Activated CD8-positive, alpha-beta memory T cell treated with anti-CD3 and anti-CD28 coated beads, Interleukin-2, amount 10 ng/mL, durations not matched to agents 7 days and 5 days (primary cell): ENCODE measurements at regions not wholly inside any gene's neighbourhood (a gene's known extent, or its start where the extent isn't known, plus 50 kb on each side); places are given as distances from the start of the nearest gene placed in this dataset.

Experiments
- ATAC-seq: fragments of 150-1000 bp; cut with Tn5 transposase; one replicate; pipeline ENCODE4 v1.10.0; 2021; ENCODE audit warnings: moderate library complexity
- CTCF ChIA-PET: fragments of 350-600 bp; sonication (Branson Sonifier 250); formaldehyde crosslinking; loops from one replicate; lab custom pipeline; 2021; ENCODE audit warnings: antibody characterized with exemption; lab: Charles Lee
- DNase-seq: peaks from one replicate; pipeline ENCODE4 v3.0.0-alpha.2; 2020
- H3K27ac Mint-ChIP-seq: one replicate; pipeline ENCODE4 v1.8.0; 2021; ENCODE audit warnings: mild to moderate bottlenecking, mixed read lengths
- H3K27me3 Mint-ChIP-seq: one replicate; pipeline ENCODE4 v1.8.0; 2021; ENCODE audit warnings: mixed read lengths
- H3K36me3 Mint-ChIP-seq: one replicate; pipeline ENCODE4 v1.8.0; 2021; ENCODE audit warnings: mild to moderate bottlenecking, mixed read lengths
- H3K4me1 Mint-ChIP-seq: one replicate; pipeline ENCODE4 v1.8.0; 2021; ENCODE audit warnings: mixed read lengths
- H3K4me3 Mint-ChIP-seq: one replicate; pipeline ENCODE4 v1.8.0; 2021; ENCODE audit warnings: mild to moderate bottlenecking, moderate library complexity, mixed read lengths
- H3K9me3 Mint-ChIP-seq: one replicate; pipeline ENCODE4 v1.8.0; 2022; ENCODE audit warnings: low read depth, mixed read lengths

DNA sequence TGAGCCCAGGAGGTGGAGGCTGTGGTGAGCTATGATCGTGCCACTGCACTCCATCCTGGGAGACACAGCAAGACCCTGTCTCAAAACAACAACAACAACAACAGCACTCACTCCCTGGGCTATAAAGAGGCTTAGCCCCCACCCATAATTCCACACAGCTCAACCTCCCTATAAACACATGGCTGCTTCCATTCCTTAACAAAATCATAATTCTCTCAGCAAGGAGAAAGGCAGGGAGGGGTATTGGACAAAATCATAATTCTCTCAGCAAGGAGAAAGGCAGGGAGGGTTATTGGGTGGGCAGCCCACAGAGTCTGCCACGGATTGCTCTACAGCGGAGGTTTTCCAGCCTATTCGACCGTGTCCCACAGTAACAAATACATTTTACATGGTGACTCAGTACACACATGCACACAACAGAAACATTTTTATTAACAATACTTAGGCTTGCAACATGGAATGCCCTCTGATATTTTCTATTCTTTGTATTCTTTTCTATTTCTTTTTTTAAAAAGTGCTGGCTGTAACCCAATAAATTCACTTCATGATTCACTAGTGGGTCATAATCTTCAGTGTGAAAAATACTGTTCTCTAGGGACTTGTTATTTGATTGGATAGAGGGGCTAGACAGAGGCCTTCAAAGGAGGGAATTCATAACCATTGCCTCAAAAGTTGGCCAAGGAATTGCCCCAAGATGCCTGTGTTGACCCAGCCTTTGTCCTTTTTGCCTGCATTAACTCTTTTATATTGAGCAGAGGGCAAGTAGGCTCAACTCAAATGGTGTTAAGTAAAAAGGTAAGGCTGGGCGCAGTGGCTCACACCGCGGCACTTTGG, 50.6 kb upstream of the ZMYND8 start:
- no peak for ATAC-seq

DNA sequence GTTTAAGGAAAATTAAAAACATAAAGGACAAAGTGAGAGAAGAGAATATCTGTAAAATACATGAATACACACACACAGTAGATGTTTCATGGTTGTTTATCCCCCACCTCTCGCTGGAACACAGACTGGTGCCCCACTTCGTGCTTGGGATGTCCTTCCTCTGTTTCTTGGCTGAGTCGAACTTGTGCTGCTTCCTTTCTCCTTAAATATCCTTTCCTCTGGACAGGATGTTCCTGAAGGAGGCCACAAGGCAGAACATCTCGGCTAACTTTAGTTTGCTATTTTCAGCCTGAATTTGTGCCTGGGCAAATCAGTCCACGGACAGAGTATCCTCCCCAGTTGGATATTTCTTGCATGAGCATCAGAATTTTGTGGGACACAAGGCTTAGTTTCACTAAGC, 54.7 kb upstream of the ZMYND8 start:
- no peaks in the 10 kb centered on the region for H3K27me3 Mint-ChIP-seq
- no peak for ATAC-seq
- H3K27ac Mint-ChIP-seq, result no peak overlapping the region
- no peak for DNase-seq
- peaks cover 6% of the 10 kb centered on the region for H3K36me3 Mint-ChIP-seq
- no peaks in the 10 kb centered on the region for H3K9me3 Mint-ChIP-seq
- CTCF ChIA-PET, result interaction anchor here (1.1 to 5.7 kb wide), 3 partner anchors 27 to 210 kb away, joined by 3 to 29 read pairs (median 4); no protein-coding TSS in a partner anchor
- no peak overlapping the region for H3K4me3 Mint-ChIP-seq
- peaks cover 36% of the 10 kb centered on the region for H3K4me1 Mint-ChIP-seq

More for the DNA sequence above, 50.6 kb upstream of the ZMYND8 start:
- peaks cover 6% of the 10 kb centered on the region for H3K4me1 Mint-ChIP-seq
- no peaks in the 10 kb centered on the region for H3K9me3 Mint-ChIP-seq
- H3K4me3 Mint-ChIP-seq, result no peak overlapping the region
- no peak for DNase-seq
- H3K36me3 Mint-ChIP-seq, result no peaks in the 10 kb centered on the region
- no peaks in the 10 kb centered on the region for H3K27me3 Mint-ChIP-seq
- no peak overlapping the region for H3K27ac Mint-ChIP-seq
- CTCF ChIA-PET, result no interaction called here

DNA sequence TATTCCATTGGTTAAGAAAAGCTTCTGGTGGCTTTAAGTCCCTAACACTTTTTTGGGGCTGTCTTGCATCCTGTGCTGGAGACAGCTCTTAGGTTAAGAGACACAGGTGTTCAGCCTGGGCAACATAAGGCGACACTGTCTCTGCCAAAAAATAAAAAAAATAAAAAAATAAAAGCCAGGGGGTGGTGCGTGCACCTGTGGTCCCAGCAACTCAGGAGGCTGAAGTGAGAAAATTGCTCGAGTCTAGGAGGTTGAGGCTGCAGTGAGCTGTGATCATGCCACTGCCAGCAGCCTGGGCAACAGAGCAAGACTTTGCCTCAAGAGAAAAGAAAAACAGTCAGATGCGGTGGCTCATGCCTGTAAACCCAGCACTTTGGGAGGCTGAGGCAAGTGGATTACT, 55.6 kb upstream of the ZMYND8 start:
- no peaks in the 10 kb centered on the region for H3K27me3 Mint-ChIP-seq
- no peak overlapping the region for H3K27ac Mint-ChIP-seq
- peaks cover 6% of the 10 kb centered on the region for H3K36me3 Mint-ChIP-seq
- peaks cover 43% of the 10 kb centered on the region for H3K4me1 Mint-ChIP-seq
- CTCF ChIA-PET, result interaction anchor here (1.1 to 5.7 kb wide), 3 partner anchors 8 to 56 kb away, joined by 3 to 29 read pairs (median 4); no protein-coding TSS in a partner anchor
- no peaks in the 10 kb centered on the region for H3K9me3 Mint-ChIP-seq
- no peak overlapping the region for H3K4me3 Mint-ChIP-seq
- ATAC-seq (no peak), DNase-seq (no peak)

DNA sequence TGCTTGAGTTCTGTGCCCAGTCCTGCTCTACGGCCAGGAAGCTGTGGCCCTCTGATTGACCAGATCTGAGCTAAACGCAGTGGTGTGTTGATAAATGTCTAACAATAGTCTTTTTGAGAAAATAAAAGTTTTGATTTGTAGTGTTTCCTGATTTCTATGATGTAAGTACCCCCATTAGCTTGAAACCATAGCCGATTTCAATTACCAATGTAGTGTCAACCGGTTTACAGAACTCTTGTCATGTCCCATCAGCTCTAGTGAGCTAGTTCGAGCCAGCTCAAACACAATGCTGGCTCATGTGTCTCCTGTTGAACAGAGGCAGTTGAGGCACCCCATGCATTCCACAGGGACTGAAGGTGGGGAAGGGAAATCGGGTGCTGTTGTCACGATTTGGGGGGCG, 56.7 kb upstream of the ZMYND8 start:
- Mint-ChIP-seq H3K27ac (peak overlapping the region; percentile 8), H3K27me3 (no peaks in the 10 kb centered on the region), H3K4me3 (no peak overlapping the region), H3K36me3 (peaks cover 6% of the 10 kb centered on the region), H3K9me3 (no peaks in the 10 kb centered on the region), H3K4me1 (peaks cover 50% of the 10 kb centered on the region)
- no peak for DNase-seq
- CTCF ChIA-PET, result interaction anchor here (0.7 to 5.7 kb wide), 2 partner anchors 29 to 114 kb away, joined by 3 to 29 read pairs; no protein-coding TSS in a partner anchor
- no peak for ATAC-seq

DNA sequence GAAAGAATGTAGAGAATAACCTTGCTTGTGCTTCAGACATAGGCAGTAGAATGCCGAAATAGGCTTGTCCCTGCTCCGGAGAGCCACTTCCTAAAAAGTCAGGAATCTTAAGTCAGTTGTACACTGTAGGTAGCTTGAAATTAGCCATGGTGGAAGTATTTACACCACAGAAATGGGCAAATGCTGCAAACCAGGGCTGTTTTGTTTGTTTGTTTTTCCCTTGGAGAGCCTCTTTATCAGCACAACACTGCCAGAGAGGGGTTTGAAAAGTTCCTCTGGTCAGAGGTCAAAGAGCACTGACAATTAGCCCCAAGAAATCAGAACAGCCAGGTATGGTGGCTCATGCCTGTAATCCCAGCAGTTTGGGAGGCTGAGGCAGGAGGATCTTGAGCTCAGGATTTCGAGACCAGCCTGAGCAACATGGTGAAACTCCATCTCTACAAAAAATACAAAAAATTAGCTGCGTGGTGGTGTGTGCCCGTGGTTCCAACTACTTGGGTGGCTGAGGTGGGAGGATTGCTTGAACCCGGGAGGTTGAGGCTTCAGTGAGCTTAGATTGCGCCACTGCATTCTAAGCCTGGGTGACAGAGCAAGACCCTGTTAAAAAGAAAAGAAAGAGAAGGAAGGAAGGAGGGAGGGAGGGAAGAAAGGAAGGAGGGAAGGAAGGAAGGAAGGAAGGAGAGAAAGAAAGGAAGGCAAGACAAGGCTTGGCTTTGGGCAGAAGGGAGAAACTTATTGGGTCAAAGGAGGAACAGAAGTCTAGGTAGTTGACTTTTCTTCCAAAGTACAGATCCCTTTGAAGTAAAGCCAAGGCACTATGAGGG, 61.0 kb upstream of the ZMYND8 start:
- Mint-ChIP-seq H3K27me3 (no peaks in the 10 kb centered on the region), H3K36me3 (peaks cover 6% of the 10 kb centered on the region), H3K27ac (no peak overlapping the region), H3K4me3 (no peak overlapping the region), H3K4me1 (peaks cover 47% of the 10 kb centered on the region), H3K9me3 (no peaks in the 10 kb centered on the region)
- no peak for ATAC-seq
- no peak for DNase-seq
- CTCF ChIA-PET, result interaction anchor here (1.4 to 1.6 kb wide), 3 partner anchors 7 to 203 kb away, joined by 3 to 4 read pairs (median 3); no protein-coding TSS in a partner anchor

DNA sequence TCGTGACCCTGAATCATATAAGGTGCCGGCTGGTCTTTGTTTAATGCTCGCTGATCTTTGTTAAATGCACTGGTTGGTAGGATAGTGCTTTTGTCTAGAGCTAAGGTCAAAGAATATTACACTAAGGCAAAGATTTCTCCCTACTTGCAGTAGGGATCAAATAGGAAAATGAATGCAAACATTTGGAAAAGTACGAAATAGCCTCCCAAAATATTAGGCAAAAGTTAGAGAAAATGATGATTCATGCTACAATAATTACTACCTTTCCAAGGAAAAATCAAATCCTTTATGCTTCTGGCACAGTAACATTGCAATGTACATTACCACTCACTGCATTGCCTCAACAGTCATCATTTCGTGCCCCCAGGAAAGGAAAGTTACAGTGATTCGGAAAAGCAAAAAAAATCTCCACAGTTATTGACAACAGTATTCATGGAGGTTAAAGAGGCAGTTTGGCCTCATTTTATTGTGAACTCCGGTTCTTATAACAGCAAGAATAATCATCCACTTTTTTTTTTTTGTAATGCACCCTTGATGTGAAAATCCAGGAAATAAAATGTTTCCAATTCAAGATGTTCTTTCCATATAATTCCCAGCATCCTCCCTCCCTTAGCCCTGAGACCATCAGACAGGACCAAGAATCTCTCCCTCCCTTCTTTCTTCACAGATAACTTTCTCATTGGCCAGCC, 61.7 kb upstream of the ZMYND8 start:
- ATAC-seq, result no peak
- CTCF ChIA-PET, result no interaction called here
- no peaks in the 10 kb centered on the region for H3K9me3 Mint-ChIP-seq
- no peak for DNase-seq
- H3K27ac Mint-ChIP-seq, result no peak overlapping the region
- no peak overlapping the region for H3K4me3 Mint-ChIP-seq
- peaks cover 40% of the 10 kb centered on the region for H3K4me1 Mint-ChIP-seq
- no peaks in the 10 kb centered on the region for H3K27me3 Mint-ChIP-seq
- peaks cover 6% of the 10 kb centered on the region for H3K36me3 Mint-ChIP-seq

DNA sequence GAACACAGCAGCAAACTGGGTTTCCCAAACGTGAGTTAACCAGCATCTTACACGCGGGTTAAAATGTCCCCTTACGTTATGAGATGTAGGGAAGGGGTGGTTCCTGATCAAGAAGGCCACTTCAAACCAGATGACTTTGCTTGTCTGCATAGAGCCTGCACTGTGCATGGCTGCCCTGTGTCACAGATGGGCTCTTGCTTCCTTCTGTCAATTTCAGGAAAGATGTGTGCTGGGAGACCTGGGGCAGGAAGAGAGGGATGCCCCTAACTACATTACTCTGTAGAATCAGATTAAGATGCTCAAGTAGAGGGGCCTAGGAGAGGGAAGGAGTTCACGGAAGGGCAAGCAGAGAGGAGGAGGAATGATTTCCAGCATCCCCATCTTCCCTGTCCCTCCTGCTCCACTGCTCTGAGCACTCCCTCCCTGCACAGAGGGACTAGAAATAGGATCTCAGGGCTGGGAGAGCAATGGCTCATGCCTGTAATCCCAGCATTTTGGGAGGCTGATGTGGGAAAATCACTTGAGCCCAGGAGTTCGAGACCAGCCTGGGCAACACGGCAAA, 63.5 kb upstream of the ZMYND8 start:
- DNase-seq (no peak), ATAC-seq (no peak)
- peaks cover 4% of the 10 kb centered on the region for H3K36me3 Mint-ChIP-seq
- CTCF ChIA-PET, result interaction anchor here (0.7 to 1.5 kb wide), 3 partner anchors 36 to 442 kb away, joined by 3 to 6 read pairs (median 4); no protein-coding TSS in a partner anchor
- H3K4me1 Mint-ChIP-seq, result peaks cover 28% of the 10 kb centered on the region
- H3K27me3 Mint-ChIP-seq, result no peaks in the 10 kb centered on the region
- H3K27ac Mint-ChIP-seq, result no peak overlapping the region
- no peak overlapping the region for H3K4me3 Mint-ChIP-seq
- no peaks in the 10 kb centered on the region for H3K9me3 Mint-ChIP-seq

DNA sequence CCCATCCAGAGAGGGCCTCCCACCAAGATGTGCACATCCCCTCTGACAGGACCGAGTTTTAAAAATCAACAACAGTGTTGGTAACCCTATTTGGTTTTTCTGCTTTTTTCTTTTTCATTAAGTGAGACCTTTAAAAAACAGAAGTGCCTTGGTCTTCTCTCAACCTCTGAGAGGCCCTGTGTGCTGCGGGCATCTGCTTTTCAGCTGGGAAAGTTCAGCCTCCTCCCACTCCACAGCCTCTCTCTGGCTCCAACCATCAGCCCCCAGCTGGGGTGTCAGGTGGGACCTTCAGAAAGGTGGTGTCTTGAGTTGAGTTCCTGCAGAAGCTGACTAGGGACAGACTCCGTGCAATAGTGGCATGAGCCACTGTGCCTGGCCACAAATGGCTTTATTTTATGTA, 64.6 kb upstream of the ZMYND8 start:
- ATAC-seq (no peak), DNase-seq (no peak)
- H3K36me3 Mint-ChIP-seq, result no peaks in the 10 kb centered on the region
- H3K4me1 Mint-ChIP-seq, result peaks cover 18% of the 10 kb centered on the region
- no peaks in the 10 kb centered on the region for H3K27me3 Mint-ChIP-seq
- no peak overlapping the region for H3K4me3 Mint-ChIP-seq
- H3K27ac Mint-ChIP-seq, result no peak overlapping the region
- CTCF ChIA-PET, result interaction anchor here (0.7 kb wide), 1 partner anchor 189 kb away, joined by 3 read pairs; no protein-coding TSS in a partner anchor
- no peaks in the 10 kb centered on the region for H3K9me3 Mint-ChIP-seq

DNA sequence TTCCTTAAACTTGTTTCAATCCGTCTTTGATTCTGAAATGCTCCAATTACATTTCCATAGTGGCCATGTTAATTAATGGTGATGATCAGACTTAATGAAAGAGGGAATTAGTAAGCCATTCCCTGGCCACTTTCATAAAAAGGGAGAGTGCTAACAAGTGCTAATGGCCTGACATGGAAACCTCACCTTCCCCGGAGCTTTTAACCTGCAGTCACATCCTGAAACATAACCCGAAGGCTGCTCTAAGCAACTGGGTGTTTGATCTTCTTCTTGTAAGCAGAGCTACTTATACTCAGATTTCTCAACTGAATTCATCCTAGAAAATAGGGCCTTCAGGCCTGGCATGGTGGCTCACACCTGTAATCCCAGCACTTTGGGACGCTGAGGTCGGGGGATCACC, 67.1 kb upstream of the ZMYND8 start:
- H3K4me1 Mint-ChIP-seq, result no peaks in the 10 kb centered on the region
- CTCF ChIA-PET, result no interaction called here

DNA sequence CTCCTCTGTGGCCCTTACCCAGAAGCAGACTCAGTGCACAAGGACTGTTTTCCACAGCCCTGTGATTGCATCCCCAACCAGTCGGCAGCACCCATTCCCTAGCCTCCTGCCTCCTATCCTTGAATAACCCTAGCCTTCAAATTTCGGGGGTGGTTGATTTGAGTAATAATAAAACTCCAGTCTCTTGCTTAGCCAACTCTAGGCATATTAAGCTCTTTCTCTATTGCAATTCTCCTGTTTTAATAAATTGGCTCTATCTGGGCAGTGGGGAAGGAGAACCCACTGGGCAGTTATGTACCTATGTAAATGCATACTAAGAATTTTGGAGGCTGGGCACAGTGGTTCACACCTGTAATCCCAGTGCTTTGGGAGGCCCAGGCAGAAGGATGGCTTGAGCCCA, 70.6 kb upstream of the ZMYND8 start:
- no peak overlapping the region for H3K27ac Mint-ChIP-seq
- DNase-seq (no peak), ATAC-seq (no peak)
- H3K4me3 Mint-ChIP-seq, result no peak overlapping the region
- CTCF ChIA-PET, result interaction anchor here (0.6 kb wide), 1 partner anchor 21 kb away, joined by 3 read pairs; no protein-coding TSS in a partner anchor
- H3K27me3 Mint-ChIP-seq, result no peaks in the 10 kb centered on the region
- peaks cover 3% of the 10 kb centered on the region for H3K9me3 Mint-ChIP-seq
- H3K4me1 Mint-ChIP-seq, result no peaks in the 10 kb centered on the region
- H3K36me3 Mint-ChIP-seq, result peaks cover 11% of the 10 kb centered on the region

More for the DNA sequence above, 67.1 kb upstream of the ZMYND8 start:
- DNase-seq, result no peak
- H3K4me3 Mint-ChIP-seq, result no peak overlapping the region
- H3K27me3 Mint-ChIP-seq, result no peaks in the 10 kb centered on the region
- H3K27ac Mint-ChIP-seq, result no peak overlapping the region
- H3K36me3 Mint-ChIP-seq, result peaks cover 11% of the 10 kb centered on the region
- peaks cover 3% of the 10 kb centered on the region for H3K9me3 Mint-ChIP-seq
- ATAC-seq, result no peak

DNA sequence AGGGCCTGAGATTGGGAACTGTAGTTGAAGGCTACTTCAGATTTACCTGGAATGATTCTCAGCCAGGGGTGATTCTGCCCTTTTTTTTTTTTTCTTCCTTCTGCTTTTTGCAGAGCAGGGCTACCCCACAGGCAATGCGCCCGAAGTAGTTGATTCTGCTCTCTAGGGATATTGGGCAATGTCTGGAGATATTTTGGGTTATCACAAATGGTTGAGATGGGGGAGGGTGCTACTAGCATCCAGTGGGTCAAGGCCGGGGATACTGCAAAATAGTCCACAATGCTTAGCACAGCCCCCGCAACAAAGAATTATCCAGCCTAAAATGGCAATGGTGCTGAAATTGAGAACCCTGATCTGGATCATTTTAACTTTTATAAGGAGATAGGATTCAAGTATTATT, 71.2 kb upstream of the ZMYND8 start:
- Mint-ChIP-seq H3K36me3 (peaks cover 11% of the 10 kb centered on the region), H3K9me3 (peaks cover 3% of the 10 kb centered on the region), H3K4me1 (no peaks in the 10 kb centered on the region), H3K27me3 (no peaks in the 10 kb centered on the region), H3K27ac (no peak overlapping the region), H3K4me3 (no peak overlapping the region)
- DNase-seq (no peak), ATAC-seq (no peak)
- CTCF ChIA-PET, result no interaction called here

DNA sequence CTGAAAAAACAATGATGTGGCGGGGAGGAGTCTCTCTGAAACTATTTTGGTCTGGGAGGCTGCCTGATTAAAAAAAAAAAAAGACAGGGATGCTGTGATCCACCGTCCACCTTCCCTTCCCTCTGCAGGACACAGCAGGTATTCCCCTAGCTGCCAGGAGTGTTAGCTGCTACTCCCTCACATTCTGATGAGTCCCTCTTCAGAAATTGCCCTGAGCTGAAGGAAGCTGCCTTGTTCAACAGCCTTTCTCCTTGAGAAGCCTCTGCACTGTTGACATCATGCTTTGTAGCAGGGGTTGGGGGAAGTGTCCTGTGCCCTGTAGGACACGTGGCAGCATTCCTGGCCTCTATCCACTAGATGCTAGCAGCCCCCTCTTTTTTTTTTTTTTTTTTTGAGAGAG, 71.7 kb upstream of the ZMYND8 start:
- DNase-seq, result no peak
- Mint-ChIP-seq H3K36me3 (peaks cover 11% of the 10 kb centered on the region), H3K27ac (no peak overlapping the region), H3K4me1 (no peaks in the 10 kb centered on the region), H3K27me3 (no peaks in the 10 kb centered on the region), H3K4me3 (no peak overlapping the region), H3K9me3 (peaks cover 3% of the 10 kb centered on the region)
- ATAC-seq, result no peak
- CTCF ChIA-PET, result no interaction called here
